ENCODE measurements at regions not wholly inside any gene's neighbourhood (a gene's known extent, or its start where the extent isn't known, plus 50 kb on each side); places are given as distances from the start of the nearest gene placed in this dataset.

GRCh38 chr2:11008773-11009172 lies 97.0 kb downstream of the KCNF1 start:
- TF ChIP-seq MAX (IDR thresholded peaks at IDR 0.05) = no peak
- TF ChIP-seq SIN3A (IDR thresholded peaks at IDR 0.05; ENCODE audit: low read depth) = no peak
- no peak for TF ChIP-seq YY1 (IDR thresholded peaks at IDR 0.05; ENCODE audit: extremely low read depth, insufficient replicate concordance, low read depth, low read length)
- no peak for TF ChIP-seq CTCF (IDR thresholded peaks at IDR 0.05 in 2 of 3, conservative IDR thresholded peaks at IDR 0.05 in 1 of 3; ENCODE audit: borderline replicate concordance in 1 of 3, insufficient read depth in 1 of 3, low read depth in 2 of 3, low read length in 2 of 3)
- no peak for TF ChIP-seq SRF (IDR thresholded peaks at IDR 0.05; ENCODE audit: low read depth)
- no peak for TF ChIP-seq TCF7L2 (IDR thresholded peaks at IDR 0.05; ENCODE audit: borderline replicate concordance, extremely low read depth, insufficient read depth, insufficient read length)
- no peak for TF ChIP-seq ZFX (IDR thresholded peaks at IDR 0.05)
- no peak for TF ChIP-seq RAD21 (IDR thresholded peaks at IDR 0.05; ENCODE audit: low read depth)
- TF ChIP-seq ELF1 (IDR thresholded peaks at IDR 0.05; ENCODE audit: borderline replicate concordance, low read depth) = no peak
